Muscle of leg (tissue), 3 donors: ENCODE measurements at regions not wholly inside any gene's neighbourhood (a gene's known extent, or its start where the extent isn't known, plus 50 kb on each side); places are given as distances from the start of the nearest gene placed in this dataset.
"Not testable (repeated sequence)": the region's sequence is repeated elsewhere in the genome, so short reads cannot be mapped to it uniquely, and the experiment has no call there.

Source experiments
- DNase-seq: peaks from one replicate; pipeline ENCODE4 v3.0.0; 2013
- H3K27ac ChIP-seq: one replicate; pipeline ENCODE4 v1.5.1; 2013; ENCODE audit warnings: mild to moderate bottlenecking, low read length, control low read depth
- H3K27me3 ChIP-seq: one replicate; pipeline ENCODE4 v1.6.1; 2013; ENCODE audit warnings: low read length; ENCODE audit not compliant: control insufficient read depth, insufficient read depth
- H3K36me3 ChIP-seq: one replicate; pipeline ENCODE4 v1.6.1; 2013; ENCODE audit warnings: low read length; ENCODE audit not compliant: control insufficient read depth, insufficient read depth
- H3K4me1 ChIP-seq: one replicate; pipeline ENCODE4 v1.6.1; 2013; ENCODE audit warnings: low read length; ENCODE audit not compliant: control insufficient read depth, insufficient read depth
- H3K4me3 ChIP-seq: one replicate; pipeline ENCODE4 v1.5.1; 2013; ENCODE audit warnings: low read length, control low read depth
- H3K9me3 ChIP-seq: replicated peaks from 2 replicates; pipeline ENCODE4 v1.6.1; 2013; ENCODE audit warnings: low read depth, low read length; ENCODE audit not compliant: control insufficient read depth
- WGBS: methylation state at CpG from one replicate; pipeline ENCODE4 v1.1.5; 2013; ENCODE audit warnings: missing lambda C conversion rate; ENCODE audit not compliant: insufficient coverage; 5-methylcytosine and 5-hydroxymethylcytosine counted together

GRCh38 chr7:96562458-96562857 lies 147.2 kb downstream of the SEM1 start:
- H3K9me3 ChIP-seq, result no peaks in the 10 kb centered on the region
- H3K27ac ChIP-seq, result no peak overlapping the region
- no CpG with 5 or more reads among the region's 4 CpGs for WGBS
- no peaks in the 10 kb centered on the region for H3K4me1 ChIP-seq
- no peaks in the 10 kb centered on the region for H3K27me3 ChIP-seq
- H3K36me3 ChIP-seq, result no peaks in the 10 kb centered on the region
- no peak overlapping the region for H3K4me3 ChIP-seq
- DNase-seq, result no peak

- H3K36me3 ChIP-seq, result no peaks in the 10 kb centered on the region
- H3K27me3 ChIP-seq, result no peaks in the 10 kb centered on the region
- H3K27ac ChIP-seq, result no peak overlapping the region
- H3K4me1 ChIP-seq, result no peaks in the 10 kb centered on the region
- no peak overlapping the region for H3K4me3 ChIP-seq
- no CpG with 5 or more reads among the region's 1 CpG for WGBS
- no peaks in the 10 kb centered on the region for H3K9me3 ChIP-seq
- no peak for DNase-seq
Measured at GRCh38 chr7:96561892-96562291, 147.8 kb downstream of the SEM1 start.

- DNase-seq, result no peak
- Histone ChIP-seq H3K36me3 (no peaks in the 10 kb centered on the region), H3K4me1 (no peaks in the 10 kb centered on the region), H3K27ac (no peak overlapping the region), H3K27me3 (no peaks in the 10 kb centered on the region), H3K4me3 (no peak overlapping the region), H3K9me3 (no peaks in the 10 kb centered on the region)
- WGBS, result 63% methylated on average over 1 of the region's 2 CpGs
Measured at GRCh38 chr7:96558530-96558929, 151.1 kb downstream of the SEM1 start.

- Histone ChIP-seq H3K4me3 (no peak overlapping the region), H3K4me1 (no peaks in the 10 kb centered on the region), H3K27ac (no peak overlapping the region), H3K9me3 (no peaks in the 10 kb centered on the region), H3K36me3 (no peaks in the 10 kb centered on the region), H3K27me3 (no peaks in the 10 kb centered on the region)
- no peak for DNase-seq
- WGBS, result 95% methylated on average over 8 of the region's 9 CpGs
Measured at GRCh38 chr7:96558093-96558492, 151.6 kb downstream of the SEM1 start.

GRCh38 chr7:96557598-96557997 lies 152.0 kb downstream of the SEM1 start:
- H3K27ac ChIP-seq, H3K27me3 ChIP-seq, H3K4me1 ChIP-seq, H3K9me3 ChIP-seq, H3K4me3 ChIP-seq, DNase-seq, H3K36me3 ChIP-seq: not testable (repeated sequence)
- WGBS, result 82% methylated on average over 12 of the region's 13 CpGs

- 20% methylated on average over 1 of the region's 5 CpGs for WGBS
- no peak overlapping the region for H3K4me3 ChIP-seq
- no peaks in the 10 kb centered on the region for H3K27me3 ChIP-seq
- no peaks in the 10 kb centered on the region for H3K36me3 ChIP-seq
- no peaks in the 10 kb centered on the region for H3K9me3 ChIP-seq
- H3K4me1 ChIP-seq, result no peaks in the 10 kb centered on the region
- no peak for DNase-seq
- no peak overlapping the region for H3K27ac ChIP-seq
Measured at GRCh38 chr7:96548664-96549063, 161.0 kb downstream of the SEM1 start.

- Histone ChIP-seq H3K9me3 (no peaks in the 10 kb centered on the region), H3K4me3 (no peak overlapping the region), H3K36me3 (no peaks in the 10 kb centered on the region), H3K4me1 (no peaks in the 10 kb centered on the region), H3K27me3 (no peaks in the 10 kb centered on the region), H3K27ac (no peak overlapping the region)
- WGBS, result no CpG with 5 or more reads among the region's 3 CpGs
- DNase-seq, result no peak
Measured at GRCh38 chr7:96547371-96547811, 162.3 kb downstream of the SEM1 start.

GRCh38 chr7:96546426-96546825 lies 163.2 kb downstream of the SEM1 start:
- H3K27ac ChIP-seq, result no peak overlapping the region
- H3K36me3 ChIP-seq, result no peaks in the 10 kb centered on the region
- no peaks in the 10 kb centered on the region for H3K27me3 ChIP-seq
- H3K9me3 ChIP-seq, result no peaks in the 10 kb centered on the region
- no peak for DNase-seq
- no CpG with 5 or more reads among the region's 2 CpGs for WGBS
- no peaks in the 10 kb centered on the region for H3K4me1 ChIP-seq
- H3K4me3 ChIP-seq, result no peak overlapping the region

- Histone ChIP-seq H3K36me3 (no peaks in the 10 kb centered on the region), H3K4me1 (no peaks in the 10 kb centered on the region), H3K4me3 (no peak overlapping the region), H3K27ac (no peak overlapping the region), H3K9me3 (no peaks in the 10 kb centered on the region), H3K27me3 (no peaks in the 10 kb centered on the region)
- WGBS, result no CpG with 5 or more reads among the region's 1 CpG
- DNase-seq, result peak; percentile 75
Measured at GRCh38 chr7:96539471-96539870, 170.2 kb downstream of the SEM1 start.

- Histone ChIP-seq H3K4me3 (no peak overlapping the region), H3K4me1 (no peaks in the 10 kb centered on the region), H3K27me3 (no peaks in the 10 kb centered on the region), H3K27ac (no peak overlapping the region), H3K9me3 (no peaks in the 10 kb centered on the region), H3K36me3 (no peaks in the 10 kb centered on the region)
- no peak for DNase-seq
- no CpG with 5 or more reads among the region's 2 CpGs for WGBS
Measured at GRCh38 chr7:96538632-96539031, 171.0 kb downstream of the SEM1 start.

GRCh38 chr7:96534221-96534620 lies 175.4 kb downstream of the SEM1 start:
- no peaks in the 10 kb centered on the region for H3K4me1 ChIP-seq
- no peak overlapping the region for H3K4me3 ChIP-seq
- H3K27ac ChIP-seq, result no peak overlapping the region
- H3K27me3 ChIP-seq, result no peaks in the 10 kb centered on the region
- no peaks in the 10 kb centered on the region for H3K9me3 ChIP-seq
- no CpG with 5 or more reads among the region's 3 CpGs for WGBS
- DNase-seq, result no peak
- no peaks in the 10 kb centered on the region for H3K36me3 ChIP-seq
